ENCODE measurements at regions not wholly inside any gene's neighbourhood (a gene's known extent, or its start where the extent isn't known, plus 50 kb on each side); places are given as distances from the start of the nearest gene placed in this dataset.

DNA sequence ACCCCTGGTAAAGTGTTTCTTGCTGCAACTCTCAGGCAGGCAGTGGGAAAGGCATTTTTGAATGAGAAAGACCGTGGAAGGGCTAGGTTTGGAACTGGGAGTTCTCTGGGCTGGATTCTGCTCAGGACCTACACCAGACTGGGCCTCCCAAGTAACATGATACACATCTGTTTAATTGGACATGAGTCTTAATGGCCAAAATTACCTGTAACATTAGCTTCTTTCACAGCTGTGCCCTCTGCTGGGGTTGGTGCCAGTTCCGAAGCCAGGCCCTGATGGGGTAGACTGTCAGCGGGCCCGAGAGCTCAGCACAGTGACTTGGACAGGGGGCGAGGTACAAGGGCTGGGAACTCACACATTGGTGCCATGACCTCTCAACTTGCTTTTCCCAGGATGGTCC, 118.9 kb upstream of the IRX3 start:
- TF ChIP-seq, protein P1, sequence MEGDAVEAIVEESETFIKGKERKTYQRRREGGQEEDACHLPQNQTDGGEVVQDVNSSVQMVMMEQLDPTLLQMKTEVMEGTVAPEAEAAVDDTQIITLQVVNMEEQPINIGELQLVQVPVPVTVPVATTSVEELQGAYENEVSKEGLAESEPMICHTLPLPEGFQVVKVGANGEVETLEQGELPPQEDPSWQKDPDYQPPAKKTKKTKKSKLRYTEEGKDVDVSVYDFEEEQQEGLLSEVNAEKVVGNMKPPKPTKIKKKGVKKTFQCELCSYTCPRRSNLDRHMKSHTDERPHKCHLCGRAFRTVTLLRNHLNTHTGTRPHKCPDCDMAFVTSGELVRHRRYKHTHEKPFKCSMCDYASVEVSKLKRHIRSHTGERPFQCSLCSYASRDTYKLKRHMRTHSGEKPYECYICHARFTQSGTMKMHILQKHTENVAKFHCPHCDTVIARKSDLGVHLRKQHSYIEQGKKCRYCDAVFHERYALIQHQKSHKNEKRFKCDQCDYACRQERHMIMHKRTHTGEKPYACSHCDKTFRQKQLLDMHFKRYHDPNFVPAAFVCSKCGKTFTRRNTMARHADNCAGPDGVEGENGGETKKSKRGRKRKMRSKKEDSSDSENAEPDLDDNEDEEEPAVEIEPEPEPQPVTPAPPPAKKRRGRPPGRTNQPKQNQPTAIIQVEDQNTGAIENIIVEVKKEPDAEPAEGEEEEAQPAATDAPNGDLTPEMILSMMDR (IDR thresholded peaks at IDR 0.05): no peak
- H3K27ac ChIP-seq: no peak overlapping the region
- intact Hi-C loops (cut with DNase I): no loop called here
- DNase-seq (no peak), ATAC-seq (no peak)
- no peaks in the 10 kb centered on the region for H3K27me3 ChIP-seq
- H3K36me3 ChIP-seq: no peaks in the 10 kb centered on the region
- no peak overlapping the region for H3K4me3 ChIP-seq
- no peaks in the 10 kb centered on the region for H3K4me1 ChIP-seq
- no peaks in the 10 kb centered on the region for H3K9me3 ChIP-seq

DNA sequence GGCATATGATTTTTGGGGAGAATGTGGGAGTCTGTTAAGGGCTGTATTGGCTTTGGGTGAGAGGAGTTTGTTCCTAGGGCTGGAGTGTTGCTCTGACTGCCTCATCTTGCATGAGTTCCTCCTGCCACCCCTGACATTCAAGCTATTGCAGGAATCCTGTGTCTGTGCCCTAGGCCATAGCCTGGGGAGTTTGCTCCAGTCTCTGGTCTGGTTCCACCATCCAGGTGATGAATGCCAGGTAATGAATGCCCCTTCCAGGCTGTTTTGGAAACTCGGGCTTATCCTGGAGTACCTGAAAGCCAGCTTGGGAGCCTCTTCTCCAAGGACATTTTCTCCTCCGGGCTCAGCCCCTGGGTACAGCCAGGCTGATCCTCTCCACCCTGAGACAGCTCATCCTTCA, 117.0 kb upstream of the IRX3 start:
- DNase-seq (no peak), ATAC-seq (no peak)
- Histone ChIP-seq H3K4me3 (no peak overlapping the region), H3K9me3 (no peaks in the 10 kb centered on the region), H3K36me3 (no peaks in the 10 kb centered on the region), H3K27ac (no peak overlapping the region), H3K4me1 (no peaks in the 10 kb centered on the region), H3K27me3 (no peaks in the 10 kb centered on the region)
- TF ChIP-seq, protein P1 (IDR thresholded peaks at IDR 0.05): no peak
- intact Hi-C loops (cut with DNase I): no loop called here

DNA sequence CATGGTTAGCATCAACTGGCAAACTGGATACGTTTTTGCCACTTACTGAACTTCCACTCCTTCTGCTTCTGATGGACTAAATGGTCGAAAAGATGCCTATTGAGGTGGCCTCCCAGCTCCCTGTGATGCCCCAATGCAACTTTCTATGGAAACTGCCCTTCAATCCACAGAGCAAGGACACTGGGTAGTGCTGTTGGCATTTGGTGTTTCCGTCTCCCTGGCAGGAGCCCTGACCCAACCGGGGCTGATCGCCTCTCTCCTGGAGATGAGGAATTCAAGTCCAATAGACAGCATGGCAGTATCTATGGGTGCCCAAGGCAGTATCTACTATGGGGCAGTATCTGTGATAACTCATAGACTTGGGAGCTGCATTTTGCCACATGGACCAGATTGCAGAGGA, 116.3 kb upstream of the IRX3 start:
- intact Hi-C loops (cut with DNase I): no loop called here
- no peaks in the 10 kb centered on the region for H3K4me1 ChIP-seq
- H3K9me3 ChIP-seq: no peaks in the 10 kb centered on the region
- H3K4me3 ChIP-seq: no peak overlapping the region
- no peak overlapping the region for H3K27ac ChIP-seq
- no peaks in the 10 kb centered on the region for H3K36me3 ChIP-seq
- no peak for ATAC-seq
- TF ChIP-seq, protein P1 (IDR thresholded peaks at IDR 0.05): no peak
- DNase-seq: no peak
- no peaks in the 10 kb centered on the region for H3K27me3 ChIP-seq

DNA sequence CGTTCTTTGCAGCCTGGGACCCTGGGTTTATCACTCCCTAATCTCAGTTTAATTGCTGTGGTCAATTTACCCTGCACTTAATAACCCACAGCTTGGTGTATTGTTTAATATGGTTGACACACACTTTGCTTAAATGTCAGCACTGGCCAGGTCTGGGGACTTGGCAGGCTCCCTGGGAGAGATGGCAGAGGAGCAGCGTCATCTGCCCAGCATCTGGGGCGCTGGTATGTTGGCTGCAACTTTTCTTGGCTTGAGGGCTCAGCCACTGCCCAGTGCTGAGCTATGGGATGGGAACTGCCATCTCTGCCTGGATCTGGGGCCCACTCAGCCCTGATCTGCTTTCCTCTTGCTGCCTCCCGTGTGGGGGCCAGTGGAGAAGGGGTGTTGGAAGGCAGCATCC, 115.7 kb upstream of the IRX3 start:
- Histone ChIP-seq H3K27me3 (no peaks in the 10 kb centered on the region), H3K36me3 (no peaks in the 10 kb centered on the region), H3K9me3 (no peaks in the 10 kb centered on the region), H3K27ac (no peak overlapping the region), H3K4me3 (no peak overlapping the region), H3K4me1 (no peaks in the 10 kb centered on the region)
- ATAC-seq (no peak), DNase-seq (no peak)
- TF ChIP-seq, protein P1 (IDR thresholded peaks at IDR 0.05): no peak
- intact Hi-C loops (cut with DNase I): no loop called here

DNA sequence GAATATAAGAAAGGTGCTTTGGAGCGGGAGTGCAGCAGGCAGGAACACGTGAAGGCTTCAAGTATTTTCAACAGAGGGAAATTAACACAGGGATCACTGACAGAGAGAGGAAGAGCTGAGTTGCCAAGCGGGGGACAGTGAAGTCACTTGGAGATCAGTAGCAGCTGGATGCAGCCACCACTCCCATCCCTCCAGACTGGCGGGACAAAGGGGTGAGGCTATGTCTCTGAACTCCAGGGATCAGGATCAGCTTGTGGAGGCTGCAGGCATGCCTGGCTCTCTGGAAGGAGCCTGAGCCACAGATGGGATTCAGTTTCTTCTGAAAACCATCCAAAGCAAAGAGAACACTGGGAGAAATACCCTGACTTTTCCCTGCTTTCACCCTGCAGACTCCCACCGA, 113.7 kb upstream of the IRX3 start:
- intact Hi-C loops (cut with DNase I): no loop called here

More for the DNA sequence above, 113.7 kb upstream of the IRX3 start:
- Histone ChIP-seq H3K4me3 (no peak overlapping the region), H3K4me1 (no peaks in the 10 kb centered on the region), H3K27me3 (no peaks in the 10 kb centered on the region), H3K36me3 (no peaks in the 10 kb centered on the region), H3K9me3 (no peaks in the 10 kb centered on the region), H3K27ac (no peak overlapping the region)
- TF ChIP-seq, protein P1 (IDR thresholded peaks at IDR 0.05): no peak
- DNase-seq (no peak), ATAC-seq (no peak)

Measured in left lung (tissue), 4 donors.